Left forelimb (tissue), 1 donor: ENCODE measurements at regions not wholly inside any gene's neighbourhood (a gene's known extent, or its start where the extent isn't known, plus 50 kb on each side); places are given as distances from the start of the nearest gene placed in this dataset.

ENCODE experiments used
- DNase-seq: peaks from one replicate; pipeline ENCODE4 v3.0.0-alpha.2; 2018; ENCODE audit warnings: low spot score

DNA sequence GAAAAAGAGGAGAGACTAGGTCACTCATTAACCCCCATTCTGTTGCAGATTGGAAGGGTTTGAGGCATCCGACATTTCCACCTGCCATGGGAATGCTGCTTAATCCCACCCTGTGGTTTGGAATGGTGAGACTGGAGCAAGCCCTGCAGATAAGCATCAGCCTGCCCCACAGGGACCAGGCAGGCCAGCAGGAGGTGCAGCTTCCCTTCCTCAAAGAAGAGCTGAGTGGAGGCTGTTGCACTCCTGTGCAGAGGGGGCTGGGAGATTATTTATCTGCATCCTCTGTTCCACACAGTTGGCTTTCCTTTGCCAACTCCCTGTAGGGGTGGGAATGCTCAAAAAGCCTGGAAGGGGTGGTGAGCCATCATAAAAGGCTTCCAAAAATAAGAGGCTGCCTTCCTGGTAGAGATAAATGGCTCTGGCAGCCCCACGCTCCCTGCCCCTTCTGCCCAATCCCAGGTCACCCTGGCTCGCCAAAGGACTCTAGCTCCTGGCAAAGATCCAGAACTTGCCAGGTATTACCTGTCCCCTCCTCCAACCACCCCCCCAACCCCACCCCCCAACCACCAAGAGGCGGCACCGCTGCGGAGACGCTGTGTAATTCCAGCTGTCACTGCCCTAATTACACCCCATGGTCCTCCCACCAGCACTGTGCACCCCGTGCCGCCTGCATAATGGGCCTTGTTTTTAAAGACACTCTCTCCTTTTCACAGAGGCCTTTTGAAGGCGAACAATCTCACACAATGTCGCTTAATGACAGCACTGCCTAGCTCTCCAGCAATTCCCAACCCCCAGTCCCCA is 83.0 kb upstream of the ZC3H12A start:
- no peak for DNase-seq

DNA sequence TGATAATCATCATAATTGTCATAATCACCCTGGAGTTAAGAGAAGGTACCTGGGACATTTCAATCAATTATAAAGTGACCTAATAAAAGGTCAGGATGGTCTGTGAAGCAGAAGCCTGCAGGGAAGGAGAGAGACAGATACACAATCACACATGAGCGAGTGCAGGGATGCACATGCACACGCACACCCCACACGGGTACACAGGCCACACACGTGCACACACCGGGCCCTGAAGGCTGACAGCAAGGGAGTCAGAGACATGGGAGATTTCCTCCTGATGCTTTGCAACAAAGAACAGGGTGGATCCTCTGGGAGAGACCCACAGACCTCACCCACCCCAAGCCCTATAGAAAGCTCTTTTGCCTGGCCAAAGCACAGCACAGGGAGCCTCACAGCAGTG is 82.3 kb upstream of the ZC3H12A start:
- DNase-seq: no peak

GRCh38 chr1:37393173-37394120 is 80.9 kb upstream of the ZC3H12A start:
- no peak for DNase-seq

DNA sequence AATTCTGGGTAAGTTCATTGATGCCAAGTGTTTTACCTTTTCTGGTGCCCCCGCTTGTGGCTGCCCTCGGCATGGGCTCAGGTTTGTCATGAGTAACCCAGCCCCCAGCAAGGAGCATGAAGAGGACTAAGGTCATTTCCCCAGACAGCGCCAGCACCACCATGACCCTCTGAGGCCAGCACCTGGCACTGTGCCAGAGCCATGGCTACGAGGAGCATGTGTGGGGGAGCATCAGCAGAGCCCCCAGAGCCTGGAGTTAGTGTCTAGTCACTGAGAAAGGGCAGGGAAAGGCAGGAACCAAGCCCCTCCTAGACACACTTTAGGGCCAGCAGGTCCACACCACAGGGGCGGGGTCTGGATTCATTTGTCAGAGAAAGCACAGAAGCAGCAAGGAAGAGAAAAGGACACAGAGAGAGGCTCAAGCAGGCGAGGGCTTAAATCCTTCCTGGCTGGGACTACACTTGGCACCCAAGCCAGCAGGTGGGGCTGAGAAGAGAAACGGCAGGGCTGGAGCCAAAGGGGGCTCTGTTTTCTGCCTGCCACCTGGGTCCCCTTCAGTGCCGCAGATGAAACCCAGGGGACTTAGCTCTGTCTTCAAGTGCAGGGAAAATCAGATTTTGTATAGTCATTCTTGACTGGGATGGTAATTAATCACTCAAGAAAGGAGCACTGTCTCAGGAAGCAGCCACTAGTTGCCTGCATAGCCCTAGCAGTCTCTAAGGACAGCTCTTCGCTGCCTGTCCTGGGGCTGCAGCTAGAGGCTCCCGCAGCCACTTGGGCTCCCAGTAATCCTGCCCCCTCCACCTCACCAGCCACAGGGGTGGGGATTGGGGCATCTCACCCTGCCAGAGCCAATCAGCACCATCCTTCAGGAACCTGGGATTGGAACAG is 79.6 kb upstream of the ZC3H12A start:
- DNase-seq: no peak

DNA sequence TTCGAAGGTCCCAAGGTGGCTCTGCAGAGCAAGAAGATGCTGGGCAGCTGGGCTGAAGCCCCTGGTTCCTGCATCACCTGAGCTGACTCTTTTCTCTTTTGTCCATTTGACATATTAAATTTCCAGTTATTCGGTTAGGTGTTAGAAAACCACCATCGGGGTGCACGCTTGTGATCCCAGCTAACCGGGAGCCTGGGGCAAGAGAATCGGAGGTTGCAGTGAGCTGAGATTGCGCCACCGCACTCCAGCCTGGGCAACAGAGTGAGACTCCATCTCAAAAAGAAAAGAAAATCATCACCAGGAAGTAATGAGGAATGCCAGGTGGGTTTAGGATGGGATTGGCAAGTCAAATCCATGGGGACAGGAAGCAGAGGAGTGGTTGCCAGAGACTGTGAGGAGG is 76.3 kb upstream of the ZC3H12A start:
- DNase-seq: no peak

DNA sequence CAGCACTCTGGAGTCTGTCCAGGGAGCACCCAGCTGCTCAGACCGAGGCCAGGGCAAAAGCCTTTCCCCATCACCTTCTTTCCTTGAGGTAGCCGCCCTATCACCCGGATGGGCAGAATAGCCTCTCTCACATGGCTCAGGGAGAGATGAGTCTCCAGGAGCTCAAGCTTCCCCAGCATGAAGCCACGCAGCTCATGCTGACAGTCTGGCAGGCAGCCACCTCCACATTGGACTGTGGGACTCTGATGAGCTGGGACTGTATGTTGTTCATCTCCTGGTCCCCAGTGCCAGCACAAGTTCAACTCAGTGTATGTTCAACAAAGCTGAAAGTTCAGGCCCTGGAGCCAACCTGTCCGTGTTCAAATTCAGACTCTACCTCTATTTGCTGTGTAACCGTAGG is 75.2 kb upstream of the ZC3H12A start:
- no peak for DNase-seq

- no peak for DNase-seq
These were observed 74.4 kb upstream of the ZC3H12A start for GRCh38 chr1:37399830-37400464.

- DNase-seq: no peak
These were observed 73.7 kb upstream of the ZC3H12A start for GRCh38 chr1:37400466-37401225.

DNA sequence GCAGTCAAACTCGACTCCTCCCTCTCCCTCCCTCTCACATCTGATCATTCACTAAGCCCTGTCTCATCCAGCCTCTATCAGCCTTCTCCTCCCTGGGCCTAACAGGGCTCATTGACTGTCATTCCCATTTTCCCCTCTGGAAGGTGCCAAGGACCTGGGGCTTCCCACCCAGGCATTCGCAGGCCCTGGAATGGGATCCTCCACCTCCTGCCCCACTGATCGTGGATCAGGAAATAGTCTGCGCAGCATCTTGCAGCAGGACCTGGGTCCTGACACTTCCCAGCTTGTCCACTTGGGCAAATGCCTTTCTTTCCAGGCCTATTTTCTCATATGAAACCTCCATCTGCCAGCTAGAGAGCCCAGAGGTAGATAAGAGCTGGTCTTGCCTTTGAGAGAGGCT is 71.2 kb upstream of the ZC3H12A start:
- no peak for DNase-seq

- no peak for DNase-seq
These were observed 69.7 kb upstream of the ZC3H12A start for GRCh38 chr1:37404711-37405110.

GRCh38 chr1:37410105-37410504 is 64.3 kb upstream of the ZC3H12A start:
- no peak for DNase-seq

- DNase-seq: no peak
These were observed 63.6 kb upstream of the ZC3H12A start for GRCh38 chr1:37410815-37411214.

GRCh38 chr1:37415611-37416244 is 58.7 kb upstream of the ZC3H12A start:
- no peak for DNase-seq

DNA sequence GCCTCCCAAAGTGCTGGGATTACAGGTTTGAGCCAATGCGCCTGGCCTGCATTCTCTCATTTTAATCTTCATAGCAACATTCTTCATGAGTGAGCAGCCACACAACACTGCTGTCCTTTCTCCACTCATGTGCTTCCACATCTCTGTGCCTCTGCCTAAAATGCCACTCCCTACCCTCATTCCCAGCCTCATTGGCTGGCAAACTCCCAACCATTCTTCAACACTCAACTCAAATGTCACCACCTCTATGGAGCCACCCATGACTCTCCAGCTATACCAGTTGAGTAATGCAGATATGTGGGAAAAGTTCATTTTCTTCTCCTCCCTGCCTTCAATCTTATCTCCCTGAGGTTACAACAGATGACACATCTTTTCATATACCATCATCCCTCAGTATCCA is 53.9 kb upstream of the ZC3H12A start:
- DNase-seq: no peak

DNA sequence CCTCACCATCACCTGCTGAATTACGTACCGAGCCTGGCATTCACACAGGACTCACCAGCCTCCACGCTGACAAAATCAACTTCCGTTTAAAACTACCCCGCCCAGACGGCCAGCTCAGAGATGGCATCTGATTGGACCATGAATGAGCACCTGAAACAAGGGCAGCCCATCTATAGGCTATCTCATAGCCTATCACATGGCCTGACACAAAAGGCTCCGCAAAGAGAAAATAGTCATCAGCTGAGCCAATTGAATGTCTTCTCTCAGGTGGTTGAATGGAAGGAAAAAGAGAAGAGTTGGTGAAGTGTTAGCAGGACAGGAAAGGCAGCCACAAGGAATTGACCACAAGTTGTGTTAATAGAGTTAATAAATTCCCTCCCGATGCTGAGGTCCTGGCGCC is 50.6 kb upstream of the ZC3H12A start:
- no peak for DNase-seq

DNA sequence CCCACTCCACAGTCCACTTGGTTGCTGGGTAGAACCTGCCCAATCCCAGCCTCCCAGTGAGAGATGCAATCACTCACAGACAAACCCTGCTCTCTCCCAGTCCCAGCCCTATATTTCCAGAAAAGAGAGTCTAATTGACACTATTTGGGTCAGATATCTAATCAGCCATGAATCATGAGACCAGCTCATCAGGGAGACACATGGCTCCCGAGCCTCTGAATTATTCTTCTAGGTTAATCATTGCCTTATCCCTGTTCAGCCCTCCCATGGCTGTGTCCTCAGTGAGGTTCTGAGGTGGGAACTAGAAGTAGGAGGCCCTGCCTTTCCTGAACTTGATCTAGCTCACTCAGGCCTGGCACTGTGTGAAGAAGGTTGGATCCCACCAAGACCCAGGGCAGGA is 49.9 kb upstream of the ZC3H12A start:
- no peak for DNase-seq
